Keratinocyte (primary cell): ENCODE measurements at regions not wholly inside any gene's neighbourhood (a gene's known extent, or its start where the extent isn't known, plus 50 kb on each side); places are given as distances from the start of the nearest gene placed in this dataset.

Experiments used
- CTCF ChIP-seq, 3 experiments: IDR thresholded peaks in 1 of 3; conservative IDR thresholded peaks in 1 of 3; optimal IDR thresholded peaks in 1 of 3; 2 replicates in 2 of 3; 3 replicates in 1 of 3; pipeline versions ENCODE3 to v1.5.1; 2011; ENCODE audit warnings: low read length in 3 of 3, mild to moderate bottlenecking in 3 of 3, moderate library complexity in 2 of 3, control low read depth in 1 of 3, inconsistent platforms in 1 of 3; ENCODE audit not compliant: insufficient read depth in 2 of 3; ENCODE audit errors: extremely low read depth in 1 of 3
- EZH2 ChIP-seq: IDR thresholded peaks from one replicate; pipeline ENCODE4 v1.6.1; 2012; ENCODE audit warnings: inconsistent platforms, mild to moderate bottlenecking, low read length, moderate library complexity

- TF ChIP-seq CTCF (optimal IDR thresholded peaks at IDR 0.05 in 1 of 3, IDR thresholded peaks at IDR 0.05 in 1 of 3, conservative IDR thresholded peaks at IDR 0.05 in 1 of 3; ENCODE audit: extremely low read depth in 1 of 3, insufficient read depth in 2 of 3, low read length in 3 of 3) (no peak), EZH2 (no peak)
Observed at GRCh38 chr2:215644233-215644897, 208.5 kb upstream of the FN1 start.
